Posterior vena cava (tissue), 2 donors: ENCODE measurements at regions not wholly inside any gene's neighbourhood (a gene's known extent, or its start where the extent isn't known, plus 50 kb on each side); places are given as distances from the start of the nearest gene placed in this dataset.
"Not testable (repeated sequence)": the region's sequence is repeated elsewhere in the genome, so short reads cannot be mapped to it uniquely, and the experiment has no call there.

Source experiments
- DNase-seq: peaks from one replicate; pipeline ENCODE4 v3.0.0-alpha.2; 2020; ENCODE audit warnings: low spot score
- intact Hi-C, 2 donors: fragments of 100-400 bp; cut with DNase I; formaldehyde crosslinking; loops; one replicate each; pipeline versions ENCODE4 v1.14.1 to v1.14.2; 2022 to 2023
- donor health status: DM: yes; HTN: yes; CAD: no.
- donor health status: DM: yes; HTN: yes; CAD: no.

GRCh38 chr1:144040293-144040692, 68.5 kb upstream of the FAM72C start:
- DNase-seq, intact Hi-C loops: not testable (repeated sequence)

DNA sequence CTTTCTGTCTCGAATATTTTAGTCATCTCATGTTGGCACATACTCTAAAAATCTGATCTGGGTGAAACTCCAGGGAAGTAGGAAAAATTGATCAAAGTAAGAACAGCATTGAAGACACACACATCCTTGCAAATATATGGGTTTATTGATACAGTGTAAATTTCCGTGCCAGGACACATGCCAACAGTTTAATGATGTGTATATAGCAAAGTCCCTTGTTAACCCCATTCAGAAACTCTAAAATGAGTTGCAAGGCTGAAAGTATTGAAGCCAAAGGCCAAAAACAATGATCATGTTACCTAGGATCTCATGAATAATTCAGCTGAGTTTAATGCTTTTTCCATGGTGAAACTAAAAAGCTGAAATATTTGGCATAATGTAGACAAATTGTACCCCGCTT, 62.3 kb upstream of the FAM72C start:
- DNase-seq, intact Hi-C loops: not testable (repeated sequence)

DNA sequence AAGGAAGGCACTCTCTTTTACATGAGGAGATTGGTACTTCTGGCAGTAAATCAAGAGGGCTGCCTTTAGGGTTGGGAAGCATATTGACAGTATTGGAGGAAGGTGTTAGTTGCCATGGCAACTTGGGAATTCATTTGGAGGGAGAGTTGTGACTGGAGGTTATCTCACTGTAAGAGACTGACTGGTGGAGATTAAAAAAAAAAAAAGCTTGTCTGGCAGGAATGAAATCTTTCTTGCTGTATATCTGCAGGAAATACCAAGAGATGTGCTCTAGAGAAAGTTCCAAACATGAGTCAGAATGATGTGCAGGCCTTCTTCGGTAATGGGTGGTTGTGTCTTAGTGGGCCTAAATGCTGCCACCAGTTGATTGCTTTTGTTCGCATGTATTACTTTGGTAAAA, 59.8 kb upstream of the FAM72C start:
- DNase-seq, intact Hi-C loops: not testable (repeated sequence)

GRCh38 chr1:144026022-144026421, 54.2 kb upstream of the FAM72C start:
- intact Hi-C loops, DNase-seq: not testable (repeated sequence)

DNA sequence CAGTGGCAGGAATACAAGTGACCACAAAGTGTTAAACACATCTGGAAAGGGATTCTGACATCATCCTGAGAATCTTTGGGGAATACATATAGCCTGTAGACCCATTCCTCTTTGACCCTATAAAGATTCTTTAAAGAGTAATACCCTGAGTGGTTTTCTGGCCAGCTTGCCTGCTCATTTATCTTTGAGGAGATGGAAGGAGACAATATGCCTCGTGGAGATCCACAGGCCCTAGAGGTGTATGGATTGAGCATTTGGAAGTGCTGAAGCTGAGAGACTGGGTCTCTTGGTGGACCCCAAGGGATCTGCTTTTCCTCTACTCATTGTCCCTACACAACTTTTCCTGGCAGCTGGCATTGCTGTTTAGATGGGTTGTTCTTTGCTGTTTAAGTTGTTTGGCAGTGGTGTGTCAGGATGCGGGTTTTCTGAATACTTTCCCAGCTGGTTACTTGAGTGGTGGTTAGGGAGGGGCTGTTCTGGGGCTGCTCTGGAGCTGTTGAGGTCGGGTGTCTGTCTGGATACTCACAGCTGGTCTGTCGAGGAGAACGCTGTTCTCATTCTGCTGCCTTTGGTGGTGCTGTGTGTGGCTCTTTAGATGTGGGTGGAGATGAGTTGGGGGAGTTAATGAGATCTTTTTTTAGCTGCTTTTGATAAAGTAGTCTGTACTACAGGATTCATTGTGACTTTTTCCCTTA, 50.1 kb upstream of the FAM72C start:
- intact Hi-C loops, DNase-seq: not testable (repeated sequence)
